ENCODE measurements at regions not wholly inside any gene's neighbourhood (a gene's known extent, or its start where the extent isn't known, plus 50 kb on each side); places are given as distances from the start of the nearest gene placed in this dataset.

GRCh38 chr2:41911033-41911432 lies 136.8 kb upstream of the PKDCC start:
- DNase-seq (ENCODE audit: low read depth): no peak

GRCh38 chr2:41912337-41912736 lies 135.5 kb upstream of the PKDCC start:
- DNase-seq (ENCODE audit: low read depth): no peak

- no peak for DNase-seq (ENCODE audit: low read depth)
Observed at GRCh38 chr2:41912776-41913175, 135.0 kb upstream of the PKDCC start.

- no peak for DNase-seq (ENCODE audit: low read depth)
Observed at GRCh38 chr2:41913311-41913710, 134.5 kb upstream of the PKDCC start.

GRCh38 chr2:41913921-41914609 lies 133.8 kb upstream of the PKDCC start:
- DNase-seq (ENCODE audit: low read depth): no peak

- no peak for DNase-seq (ENCODE audit: low read depth)
Observed at GRCh38 chr2:41914936-41915335, 132.9 kb upstream of the PKDCC start.

GRCh38 chr2:41916177-41916576 lies 131.6 kb upstream of the PKDCC start:
- no peak for DNase-seq (ENCODE audit: low read depth)

- no peak for DNase-seq (ENCODE audit: low read depth)
Observed at GRCh38 chr2:41917587-41917986, 130.2 kb upstream of the PKDCC start.

GRCh38 chr2:41919135-41919534 lies 128.7 kb upstream of the PKDCC start:
- no peak for DNase-seq (ENCODE audit: low read depth)

GRCh38 chr2:41920181-41920580 lies 127.6 kb upstream of the PKDCC start:
- no peak for DNase-seq (ENCODE audit: low read depth)

GRCh38 chr2:41920812-41921211 lies 127.0 kb upstream of the PKDCC start:
- peak; percentile 65 for DNase-seq (ENCODE audit: low read depth)

- peak; percentile 92 for DNase-seq (ENCODE audit: low read depth)
Observed at GRCh38 chr2:41922177-41922576, 125.6 kb upstream of the PKDCC start.

GRCh38 chr2:41923156-41923786 lies 124.5 kb upstream of the PKDCC start:
- DNase-seq (ENCODE audit: low read depth): no peak

- DNase-seq (ENCODE audit: low read depth): no peak
Observed at GRCh38 chr2:41924024-41924423, 123.8 kb upstream of the PKDCC start.

GRCh38 chr2:41924709-41925408 lies 123.0 kb upstream of the PKDCC start:
- DNase-seq (ENCODE audit: low read depth): no peak

- DNase-seq (ENCODE audit: low read depth): no peak
Observed at GRCh38 chr2:41925712-41926111, 122.1 kb upstream of the PKDCC start.

- peak; percentile 77 for DNase-seq (ENCODE audit: low read depth)
Observed at GRCh38 chr2:41926614-41927580, 120.9 kb upstream of the PKDCC start.

- peak; percentile 73 for DNase-seq (ENCODE audit: low read depth)
Observed at GRCh38 chr2:41927581-41928264, 120.1 kb upstream of the PKDCC start.

GRCh38 chr2:41928526-41928925 lies 119.3 kb upstream of the PKDCC start:
- DNase-seq (ENCODE audit: low read depth): peak; percentile 93

GRCh38 chr2:41930807-41931566 lies 116.8 kb upstream of the PKDCC start:
- DNase-seq (ENCODE audit: low read depth): peak; percentile 85
